ENCODE measurements at regions not wholly inside any gene's neighbourhood (a gene's known extent, or its start where the extent isn't known, plus 50 kb on each side); places are given as distances from the start of the nearest gene placed in this dataset.

DNA sequence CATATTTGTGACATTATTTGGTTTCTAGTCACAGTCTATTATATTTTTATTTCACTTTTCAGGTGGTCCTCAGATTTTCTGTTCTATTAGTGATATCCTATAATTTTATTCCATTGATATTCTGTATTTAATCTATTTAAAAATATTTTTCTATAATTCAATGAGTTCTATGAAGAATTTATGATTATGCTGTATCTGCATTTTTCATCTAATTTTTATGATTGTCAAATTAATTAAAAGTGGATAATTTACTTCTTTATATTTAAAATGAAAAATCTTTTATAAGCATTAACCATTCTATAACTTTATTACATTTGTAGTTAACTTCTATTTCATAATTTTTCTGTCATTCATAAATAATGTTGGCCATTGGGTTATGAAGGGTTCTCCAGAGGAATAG lies 387.4 kb upstream of the LRRC7 start:
- Histone ChIP-seq H3K4me1 (ENCODE audit: insufficient read depth) (no peaks in the 10 kb centered on the region), H3K27me3 (no peaks in the 10 kb centered on the region), H3K9me3 (no peaks in the 10 kb centered on the region), H3K4me3 (no peak overlapping the region), H3K36me3 (no peaks in the 10 kb centered on the region), H3K27ac (no peak overlapping the region)
- intact Hi-C loops (cut with DNase I): no loop called here
- TF ChIP-seq POLR2A (IDR thresholded peaks at IDR 0.05) (no peak), EP300 (IDR thresholded peaks at IDR 0.05) (no peak)
- TF ChIP-seq, protein P1, sequence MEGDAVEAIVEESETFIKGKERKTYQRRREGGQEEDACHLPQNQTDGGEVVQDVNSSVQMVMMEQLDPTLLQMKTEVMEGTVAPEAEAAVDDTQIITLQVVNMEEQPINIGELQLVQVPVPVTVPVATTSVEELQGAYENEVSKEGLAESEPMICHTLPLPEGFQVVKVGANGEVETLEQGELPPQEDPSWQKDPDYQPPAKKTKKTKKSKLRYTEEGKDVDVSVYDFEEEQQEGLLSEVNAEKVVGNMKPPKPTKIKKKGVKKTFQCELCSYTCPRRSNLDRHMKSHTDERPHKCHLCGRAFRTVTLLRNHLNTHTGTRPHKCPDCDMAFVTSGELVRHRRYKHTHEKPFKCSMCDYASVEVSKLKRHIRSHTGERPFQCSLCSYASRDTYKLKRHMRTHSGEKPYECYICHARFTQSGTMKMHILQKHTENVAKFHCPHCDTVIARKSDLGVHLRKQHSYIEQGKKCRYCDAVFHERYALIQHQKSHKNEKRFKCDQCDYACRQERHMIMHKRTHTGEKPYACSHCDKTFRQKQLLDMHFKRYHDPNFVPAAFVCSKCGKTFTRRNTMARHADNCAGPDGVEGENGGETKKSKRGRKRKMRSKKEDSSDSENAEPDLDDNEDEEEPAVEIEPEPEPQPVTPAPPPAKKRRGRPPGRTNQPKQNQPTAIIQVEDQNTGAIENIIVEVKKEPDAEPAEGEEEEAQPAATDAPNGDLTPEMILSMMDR (IDR thresholded peaks at IDR 0.05): no peak
- DNase-seq: no peak

DNA sequence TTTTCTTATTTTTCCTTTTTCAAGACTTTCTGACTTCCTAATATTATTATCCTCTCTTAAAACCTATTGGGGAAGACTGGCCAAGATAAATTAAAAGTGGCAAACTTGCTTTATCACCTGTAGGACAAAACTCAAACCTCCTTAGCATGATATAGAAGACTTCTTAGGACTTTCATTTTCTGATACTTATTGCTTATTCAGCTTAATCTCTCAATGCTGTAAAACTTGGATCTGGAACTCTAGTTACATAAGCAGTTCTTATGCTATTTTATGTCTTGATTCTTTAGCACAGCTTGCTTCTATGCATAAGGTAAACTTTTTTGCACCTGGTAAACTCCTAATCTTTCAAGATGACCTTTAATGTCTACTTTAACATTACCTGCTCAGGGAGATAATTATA lies 382.3 kb upstream of the LRRC7 start:
- no peak overlapping the region for H3K4me3 ChIP-seq
- H3K27me3 ChIP-seq: no peaks in the 10 kb centered on the region
- DNase-seq: no peak
- no peaks in the 10 kb centered on the region for H3K9me3 ChIP-seq
- intact Hi-C loops (cut with DNase I): no loop called here
- TF ChIP-seq EP300 (IDR thresholded peaks at IDR 0.05): no peak
- TF ChIP-seq POLR2A (IDR thresholded peaks at IDR 0.05): no peak
- TF ChIP-seq, protein P1 (IDR thresholded peaks at IDR 0.05): no peak
- H3K27ac ChIP-seq: no peak overlapping the region
- no peaks in the 10 kb centered on the region for H3K4me1 ChIP-seq (ENCODE audit: insufficient read depth)
- no peaks in the 10 kb centered on the region for H3K36me3 ChIP-seq

DNA sequence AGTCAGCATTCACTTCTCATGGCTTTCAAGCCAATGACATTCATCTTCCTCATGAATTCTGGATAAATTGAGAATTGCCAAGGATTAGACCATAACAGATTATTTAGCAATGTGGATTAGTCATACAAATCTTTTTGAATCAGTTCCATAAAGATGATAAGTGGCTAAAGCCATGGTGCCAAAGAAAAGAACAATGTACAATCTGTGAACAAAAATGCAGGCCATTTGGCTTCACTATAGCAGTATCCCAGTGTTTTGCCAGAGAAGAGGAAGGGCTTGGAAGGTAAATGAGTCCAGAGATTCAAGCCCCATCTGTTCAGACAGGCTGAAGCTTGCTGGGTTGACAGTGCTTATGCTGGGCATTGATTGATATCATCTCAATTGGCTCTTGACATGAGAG lies 376.4 kb upstream of the LRRC7 start:
- H3K4me3 ChIP-seq: no peak overlapping the region
- no peaks in the 10 kb centered on the region for H3K27me3 ChIP-seq
- DNase-seq: no peak
- TF ChIP-seq POLR2A (IDR thresholded peaks at IDR 0.05) (no peak), EP300 (IDR thresholded peaks at IDR 0.05) (no peak)
- TF ChIP-seq, protein P1 (IDR thresholded peaks at IDR 0.05): no peak
- H3K4me1 ChIP-seq (ENCODE audit: insufficient read depth): no peaks in the 10 kb centered on the region
- H3K9me3 ChIP-seq: no peaks in the 10 kb centered on the region
- intact Hi-C loops (cut with DNase I): no loop called here
- H3K36me3 ChIP-seq: no peaks in the 10 kb centered on the region
- no peak overlapping the region for H3K27ac ChIP-seq

DNA sequence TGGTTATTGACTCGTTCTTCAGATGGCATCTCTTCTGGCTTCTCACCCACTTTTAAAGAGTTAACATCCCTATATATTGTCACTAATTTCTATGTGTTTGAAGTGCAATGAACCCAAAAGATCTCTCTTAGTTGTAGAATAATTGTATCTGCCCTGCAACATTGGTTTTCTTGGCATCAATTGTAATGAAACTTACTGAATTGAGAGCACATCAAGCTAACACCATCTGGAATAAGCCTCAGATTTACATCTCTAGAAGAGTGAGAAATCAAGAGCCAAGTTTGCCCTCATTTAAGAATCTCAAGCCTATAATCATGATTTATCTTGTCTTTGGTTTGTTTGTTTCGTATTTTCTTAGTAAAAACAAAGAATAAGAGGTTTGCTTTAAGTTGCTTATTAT lies 372.6 kb upstream of the LRRC7 start:
- WGBS, 3 donors: 60 to 82% (median 81%) methylated on average over 2 of the region's 2 CpGs

More for the DNA sequence above, 372.6 kb upstream of the LRRC7 start:
- H3K27me3 ChIP-seq: no peaks in the 10 kb centered on the region
- H3K36me3 ChIP-seq: no peaks in the 10 kb centered on the region
- no peaks in the 10 kb centered on the region for H3K4me1 ChIP-seq (ENCODE audit: insufficient read depth)
- no peak overlapping the region for H3K4me3 ChIP-seq
- intact Hi-C loops (cut with DNase I): no loop called here
- no peak for DNase-seq
- TF ChIP-seq, protein P1 (IDR thresholded peaks at IDR 0.05): no peak
- TF ChIP-seq EP300 (IDR thresholded peaks at IDR 0.05): no peak
- TF ChIP-seq POLR2A (IDR thresholded peaks at IDR 0.05): no peak
- H3K27ac ChIP-seq: no peak overlapping the region
- H3K9me3 ChIP-seq: no peaks in the 10 kb centered on the region
